A673 (cell line): ENCODE measurements at regions not wholly inside any gene's neighbourhood (a gene's known extent, or its start where the extent isn't known, plus 50 kb on each side); places are given as distances from the start of the nearest gene placed in this dataset.

Experiments
- CTCF ChIP-seq: fragments of 300-800, 200-600 bp; sonication (generic); conservative IDR thresholded peaks from 2 replicates; pipeline ENCODE4 v1.5.1; 2017; ENCODE audit warnings: low read depth, mild to moderate bottlenecking, antibody characterized with exemption, low read length, moderate library complexity, mixed read lengths
- EZH2 ChIP-seq: fragments of 200-600 bp; sonication (generic); IDR thresholded peaks from 2 replicates; pipeline ENCODE4 v1.6.1; 2017; ENCODE audit warnings: borderline replicate concordance, low read depth, mild to moderate bottlenecking, mixed read lengths, antibody characterized with exemption, low read length; ENCODE audit not compliant: poor library complexity, severe bottlenecking

- no peak for TF ChIP-seq CTCF
- TF ChIP-seq EZH2: no peak
Observed at GRCh38 chr1:29397981-29398380, 161.7 kb downstream of the PTPRU start.
